Gastrocnemius medialis (tissue), 4 donors: ENCODE measurements at regions not wholly inside any gene's neighbourhood (a gene's known extent, or its start where the extent isn't known, plus 50 kb on each side); places are given as distances from the start of the nearest gene placed in this dataset.

Source experiments
- ATAC-seq, 2 donors: fragments of 150-250 bp; one replicate each; pipeline ENCODE4 v1.9.1; 2016
- DNase-seq, 2 donors: peaks; one replicate each; pipeline ENCODE4 v3.0.0-alpha.2; 2019
- H3K27ac ChIP-seq, 4 donors: fragments of 200-600 bp; sonication (generic); 1 replicate in 1 of 4; 2 replicates in 3 of 4; pipeline ENCODE4 v1.5.1; 2016 to 2018; ENCODE audit warnings: mild to moderate bottlenecking in 2 of 4, moderate library complexity in 1 of 4
- H3K27me3 ChIP-seq, 3 donors: fragments of 200-600 bp; sonication (generic) in 2 of 3; 1 replicate in 1 of 3; 2 replicates in 2 of 3; pipeline versions ENCODE4 v1.5.1 to v1.6.0; 2016 to 2019; ENCODE audit warnings: mild to moderate bottlenecking in 1 of 3, moderate library complexity in 1 of 3
- H3K36me3 ChIP-seq, 2 donors: fragments of 200-600 bp; sonication (generic) in 1 of 2; one replicate each; pipeline ENCODE4 v1.5.1; 2017 to 2018
- H3K4me1 ChIP-seq, 2 donors: fragments of 200-600 bp; sonication (generic) in 1 of 2; one replicate each; pipeline ENCODE4 v1.5.1; 2016 to 2017; ENCODE audit warnings: mild to moderate bottlenecking in 2 of 2
- H3K4me3 ChIP-seq, 4 donors: fragments of 200-600 bp; sonication (generic) in 3 of 4; 1 replicate in 1 of 4; 2 replicates in 3 of 4; pipeline ENCODE4 v1.5.1; 2016 to 2019; ENCODE audit warnings: mild to moderate bottlenecking in 2 of 4
- H3K9me3 ChIP-seq, 3 donors: fragments of 200-600 bp; sonication (generic) in 2 of 3; 1 replicate in 1 of 3; 2 replicates in 2 of 3; pipeline ENCODE4 v1.5.1; 2016 to 2019
- POLR2A ChIP-seq, 2 donors: fragments of 450-650 bp; IDR thresholded peaks; one replicate each; pipeline ENCODE4 v1.6.1; 2017; ENCODE audit warnings: antibody characterized with exemption in 2 of 2, mild to moderate bottlenecking in 2 of 2, moderate library complexity in 2 of 2
- in situ Hi-C, 4 donors: fragments of 200-750 bp; cut with MboI; loops; one replicate each; pipeline versions ENCODE4 v1.15.0 to v1.8.0; 2017; ENCODE audit warnings: low sequenced_read_pairs in 4 of 4
- intact Hi-C: fragments of 100-400 bp; cut with DNase I; formaldehyde crosslinking; loops from one replicate; pipeline ENCODE4 v1.15.1; 2023; ENCODE audit warnings: low total_unique reads
- TF ChIP-seq, protein P1 (sequence below), 5 experiments: fragments of 450-650 bp in 3 of 5; fragments of 200-600 bp in 2 of 5; sonication (generic) in 2 of 5; IDR thresholded peaks in 4 of 5; conservative IDR thresholded peaks in 1 of 5; 1 replicate in 4 of 5; 2 replicates in 1 of 5; pipeline ENCODE4 v1.5.1; 2016 to 2019; ENCODE audit warnings: antibody characterized with exemption in 5 of 5, mild to moderate bottlenecking in 3 of 5, moderate library complexity in 3 of 5

DNA sequence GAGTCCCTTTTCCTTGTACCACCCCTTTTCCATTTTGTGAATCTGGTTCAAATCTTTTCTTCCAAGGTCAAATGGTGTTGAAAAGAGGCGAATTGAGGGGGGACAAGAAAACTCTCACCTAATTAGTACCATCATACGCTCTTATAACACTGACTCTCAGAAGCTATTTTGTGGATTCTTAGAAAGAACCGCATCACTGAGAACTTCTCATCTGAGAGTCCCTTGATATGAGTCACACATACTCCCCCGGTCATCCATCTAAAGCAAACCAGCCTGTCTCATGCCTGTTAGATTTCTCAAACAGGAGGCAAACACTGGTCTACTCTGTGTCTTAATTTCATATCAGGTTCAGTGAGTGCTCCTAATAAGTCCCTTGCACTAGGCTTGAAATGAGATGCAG, 76.5 kb upstream of the SPRED1 start:
- no peak for ATAC-seq
- H3K27ac ChIP-seq, result no peak overlapping the region
- in situ Hi-C loops, result no loop called here

DNA sequence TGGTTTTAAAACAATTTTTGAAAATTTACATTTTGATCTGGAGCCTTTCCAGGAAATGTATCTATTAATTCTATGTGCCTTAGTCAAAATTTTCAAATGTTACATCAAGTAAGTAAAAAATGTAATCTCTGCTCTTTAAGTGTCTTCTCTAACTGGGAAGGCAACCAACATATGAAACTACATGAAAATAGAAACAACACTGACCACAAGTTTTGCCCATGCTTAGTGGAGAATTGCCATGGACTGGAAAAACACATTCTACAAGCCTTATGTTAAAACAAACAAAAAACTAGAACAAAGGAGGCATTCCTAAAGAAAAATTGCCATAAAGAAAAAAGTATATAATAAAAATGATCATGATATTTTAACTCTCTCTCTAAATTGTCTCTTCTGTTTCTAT, 75.9 kb upstream of the SPRED1 start:
- H3K4me3 ChIP-seq, result no peak overlapping the region
- ATAC-seq (no peak), DNase-seq (no peak)
- H3K36me3 ChIP-seq, result no peaks in the 10 kb centered on the region
- no peaks in the 10 kb centered on the region for H3K27me3 ChIP-seq
- no peak overlapping the region for H3K27ac ChIP-seq
- H3K4me1 ChIP-seq, result no peaks in the 10 kb centered on the region
- in situ Hi-C loops, result no loop called here
- no peaks in the 10 kb centered on the region for H3K9me3 ChIP-seq
- no peak for TF ChIP-seq POLR2A (IDR thresholded peaks at IDR 0.05)
- TF ChIP-seq, protein P1, sequence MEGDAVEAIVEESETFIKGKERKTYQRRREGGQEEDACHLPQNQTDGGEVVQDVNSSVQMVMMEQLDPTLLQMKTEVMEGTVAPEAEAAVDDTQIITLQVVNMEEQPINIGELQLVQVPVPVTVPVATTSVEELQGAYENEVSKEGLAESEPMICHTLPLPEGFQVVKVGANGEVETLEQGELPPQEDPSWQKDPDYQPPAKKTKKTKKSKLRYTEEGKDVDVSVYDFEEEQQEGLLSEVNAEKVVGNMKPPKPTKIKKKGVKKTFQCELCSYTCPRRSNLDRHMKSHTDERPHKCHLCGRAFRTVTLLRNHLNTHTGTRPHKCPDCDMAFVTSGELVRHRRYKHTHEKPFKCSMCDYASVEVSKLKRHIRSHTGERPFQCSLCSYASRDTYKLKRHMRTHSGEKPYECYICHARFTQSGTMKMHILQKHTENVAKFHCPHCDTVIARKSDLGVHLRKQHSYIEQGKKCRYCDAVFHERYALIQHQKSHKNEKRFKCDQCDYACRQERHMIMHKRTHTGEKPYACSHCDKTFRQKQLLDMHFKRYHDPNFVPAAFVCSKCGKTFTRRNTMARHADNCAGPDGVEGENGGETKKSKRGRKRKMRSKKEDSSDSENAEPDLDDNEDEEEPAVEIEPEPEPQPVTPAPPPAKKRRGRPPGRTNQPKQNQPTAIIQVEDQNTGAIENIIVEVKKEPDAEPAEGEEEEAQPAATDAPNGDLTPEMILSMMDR (IDR thresholded peaks at IDR 0.05 in 4 of 5, conservative IDR thresholded peaks at IDR 0.05 in 1 of 5), result no peak
- intact Hi-C loops, result no loop called here

More for the DNA sequence above, 76.5 kb upstream of the SPRED1 start:
- intact Hi-C loops, result no loop called here
- H3K36me3 ChIP-seq, result no peaks in the 10 kb centered on the region
- no peak for TF ChIP-seq POLR2A (IDR thresholded peaks at IDR 0.05)
- TF ChIP-seq, protein P1 (IDR thresholded peaks at IDR 0.05 in 4 of 5, conservative IDR thresholded peaks at IDR 0.05 in 1 of 5), result no peak
- H3K4me3 ChIP-seq, result no peak overlapping the region
- H3K27me3 ChIP-seq, result no peaks in the 10 kb centered on the region
- no peaks in the 10 kb centered on the region for H3K4me1 ChIP-seq
- DNase-seq, result no peak
- no peaks in the 10 kb centered on the region for H3K9me3 ChIP-seq

DNA sequence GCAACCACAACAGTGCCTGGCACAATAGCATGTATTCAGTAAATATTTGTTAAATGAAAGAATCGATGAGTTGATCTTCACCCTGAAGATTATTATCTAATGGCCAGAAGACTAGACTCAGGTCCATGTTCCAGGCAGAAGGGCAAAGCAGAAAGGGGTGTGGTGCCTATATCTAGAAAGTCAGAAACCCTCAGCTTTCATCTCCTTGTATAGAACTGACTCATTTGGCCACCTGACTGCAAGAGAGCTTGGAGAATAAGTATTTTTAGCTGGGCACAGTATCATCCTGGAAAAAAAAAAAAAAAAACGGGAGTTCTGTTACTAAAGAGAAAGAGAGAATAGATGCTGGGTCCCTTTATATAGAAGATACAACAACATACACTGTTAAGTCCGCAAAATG, 69.7 kb upstream of the SPRED1 start:
- intact Hi-C loops, result no loop called here
- ATAC-seq, result no peak
- no peaks in the 10 kb centered on the region for H3K9me3 ChIP-seq
- H3K4me3 ChIP-seq, result no peak overlapping the region
- H3K36me3 ChIP-seq, result no peaks in the 10 kb centered on the region
- H3K4me1 ChIP-seq, result no peaks in the 10 kb centered on the region
- no peaks in the 10 kb centered on the region for H3K27me3 ChIP-seq
- no peak for DNase-seq
- no peak for TF ChIP-seq POLR2A (IDR thresholded peaks at IDR 0.05)
- TF ChIP-seq, protein P1 (IDR thresholded peaks at IDR 0.05 in 4 of 5, conservative IDR thresholded peaks at IDR 0.05 in 1 of 5), result no peak
- in situ Hi-C loops, result no loop called here
- H3K27ac ChIP-seq, result no peak overlapping the region

DNA sequence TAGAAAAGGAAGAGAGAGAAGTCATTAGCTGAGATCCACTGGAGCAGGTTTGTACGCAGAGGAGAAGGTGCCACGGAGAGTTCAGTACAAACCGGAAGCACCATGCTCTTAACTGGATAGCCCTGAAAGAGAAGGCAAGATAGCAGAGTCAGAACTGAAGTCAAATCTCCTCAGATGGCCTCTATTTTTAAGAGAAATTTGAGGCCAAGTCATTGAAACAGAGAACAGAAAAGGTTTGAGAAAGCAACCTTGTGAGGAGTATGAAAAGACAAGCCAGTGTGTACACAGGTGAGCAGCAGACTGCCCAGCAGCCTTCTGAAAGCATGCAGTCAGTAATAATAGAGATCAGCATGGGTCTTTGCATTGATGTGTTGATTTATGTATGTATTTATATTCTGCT, 66.1 kb upstream of the SPRED1 start:
- Histone ChIP-seq H3K36me3 (no peaks in the 10 kb centered on the region), H3K4me1 (no peaks in the 10 kb centered on the region), H3K9me3 (no peaks in the 10 kb centered on the region), H3K4me3 (no peak overlapping the region), H3K27me3 (no peaks in the 10 kb centered on the region), H3K27ac (no peak overlapping the region)
- in situ Hi-C loops (no loop called here), intact Hi-C loops (no loop called here)
- DNase-seq (no peak), ATAC-seq (no peak)
- TF ChIP-seq, protein P1 (IDR thresholded peaks at IDR 0.05 in 4 of 5, conservative IDR thresholded peaks at IDR 0.05 in 1 of 5), result no peak
- TF ChIP-seq POLR2A (IDR thresholded peaks at IDR 0.05), result no peak

DNA sequence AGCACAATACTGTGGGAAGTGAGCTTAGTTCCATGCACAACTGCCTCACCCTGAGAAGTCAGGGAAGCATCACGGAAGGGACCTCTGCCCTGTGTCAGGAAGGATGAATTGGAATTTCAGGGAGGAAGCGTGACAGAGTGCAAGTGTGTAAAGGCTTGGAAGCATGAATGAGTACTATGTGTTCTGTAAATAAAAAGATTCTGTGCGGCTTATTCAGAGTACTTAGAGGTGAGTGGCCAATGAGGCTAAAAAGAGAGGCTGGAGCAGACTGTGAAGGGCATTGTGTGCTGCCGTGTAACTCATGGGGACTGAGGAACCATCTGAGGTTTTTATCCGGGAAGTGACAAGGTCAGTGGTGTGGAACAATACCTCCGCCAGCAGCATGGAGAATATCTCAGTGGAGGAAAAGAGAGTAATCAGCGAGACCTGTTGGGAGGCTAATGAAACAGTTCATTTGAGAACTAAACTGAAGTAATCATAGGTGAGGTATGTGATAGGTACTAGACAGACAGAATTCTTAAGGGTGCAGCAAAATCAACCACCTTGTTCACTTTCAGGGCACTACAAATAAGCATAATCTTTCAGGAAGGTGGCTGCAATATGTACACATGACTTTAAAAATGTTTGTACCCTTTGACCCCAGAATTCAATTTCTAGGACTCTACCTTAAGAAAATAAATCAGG, 64.9 kb upstream of the SPRED1 start:
- no peaks in the 10 kb centered on the region for H3K4me1 ChIP-seq
- no peaks in the 10 kb centered on the region for H3K36me3 ChIP-seq
- H3K27me3 ChIP-seq, result no peaks in the 10 kb centered on the region
- ATAC-seq, result no peak
- DNase-seq, result no peak
- no peaks in the 10 kb centered on the region for H3K9me3 ChIP-seq
- H3K27ac ChIP-seq, result no peak overlapping the region
- no peak for TF ChIP-seq POLR2A (IDR thresholded peaks at IDR 0.05)
- TF ChIP-seq, protein P1 (IDR thresholded peaks at IDR 0.05 in 4 of 5, conservative IDR thresholded peaks at IDR 0.05 in 1 of 5), result no peak
- H3K4me3 ChIP-seq, result no peak overlapping the region
- in situ Hi-C loops, result no loop called here
- intact Hi-C loops, result no loop called here
